Right atrium auricular region (tissue), 2 donors: ENCODE measurements at regions not wholly inside any gene's neighbourhood (a gene's known extent, or its start where the extent isn't known, plus 50 kb on each side); places are given as distances from the start of the nearest gene placed in this dataset.

Source experiments
- DNase-seq: peaks from one replicate; pipeline ENCODE4 v3.0.0-alpha.2; 2019; ENCODE audit warnings: low spot score
- H3K27ac ChIP-seq, 2 donors: fragments of 200-600 bp; sonication (generic); 1 replicate in 1 of 2; 2 replicates in 1 of 2; pipeline ENCODE4 v1.5.1; 2016 to 2019
- H3K27me3 ChIP-seq, 2 donors: fragments of 200-600 bp; sonication (generic); one replicate each; pipeline versions ENCODE4 v1.5.1 to v1.6.0; 2017 to 2019
- H3K36me3 ChIP-seq: fragments of 200-600 bp; sonication (generic); one replicate; pipeline ENCODE4 v1.5.1; 2016
- H3K4me1 ChIP-seq, 2 donors: fragments of 200-600 bp; sonication (generic); one replicate each; pipeline versions ENCODE4 v1.5.1 to v1.6.0; 2017 to 2019
- H3K4me3 ChIP-seq, 2 donors: fragments of 200-600 bp; sonication (generic); 1 replicate in 1 of 2; 2 replicates in 1 of 2; pipeline ENCODE4 v1.5.1; 2017 to 2019; ENCODE audit warnings: mild to moderate bottlenecking in 1 of 2, moderate library complexity in 1 of 2
- H3K9me3 ChIP-seq, 2 donors: fragments of 200-600 bp; sonication (generic); one replicate each; pipeline ENCODE4 v1.5.1; 2019
- CTCF ChIP-seq, 2 donors: fragments of 200-600 bp; sonication (generic); IDR thresholded peaks; one replicate each; pipeline ENCODE4 v1.5.1; 2019; ENCODE audit warnings: antibody characterized with exemption in 2 of 2

- Histone ChIP-seq H3K9me3 (no peaks in the 10 kb centered on the region), H3K27me3 (no peaks in the 10 kb centered on the region)
Measured at GRCh38 chr10:111974325-111974724, 209.2 kb downstream of the GPAM start.

GRCh38 chr10:111976557-111976956 is 207.0 kb downstream of the GPAM start:
- DNase-seq: no peak
- Histone ChIP-seq H3K27ac (no peak overlapping the region), H3K4me1 (no peaks in the 10 kb centered on the region), H3K9me3 (no peaks in the 10 kb centered on the region), H3K27me3 (no peaks in the 10 kb centered on the region), H3K4me3 (no peak overlapping the region), H3K36me3 (no peaks in the 10 kb centered on the region)
- TF ChIP-seq CTCF (IDR thresholded peaks at IDR 0.05): no peak

More at GRCh38 chr10:111974325-111974724, 209.2 kb downstream of the GPAM start:
- TF ChIP-seq CTCF (IDR thresholded peaks at IDR 0.05): no peak
- no peak for DNase-seq
- no peaks in the 10 kb centered on the region for H3K4me1 ChIP-seq
- H3K4me3 ChIP-seq: no peak overlapping the region
- no peaks in the 10 kb centered on the region for H3K36me3 ChIP-seq
- no peak overlapping the region for H3K27ac ChIP-seq

GRCh38 chr10:111984057-111984456 is 199.5 kb downstream of the GPAM start:
- H3K36me3 ChIP-seq: no peaks in the 10 kb centered on the region
- no peak overlapping the region for H3K4me3 ChIP-seq
- H3K27ac ChIP-seq: no peak overlapping the region
- H3K4me1 ChIP-seq: no peaks in the 10 kb centered on the region
- H3K27me3 ChIP-seq: no peaks in the 10 kb centered on the region
- DNase-seq: no peak
- TF ChIP-seq CTCF (IDR thresholded peaks at IDR 0.05): no peak
- H3K9me3 ChIP-seq: no peaks in the 10 kb centered on the region

- Histone ChIP-seq H3K27ac (peak overlapping the region; percentile 15 to 42), H3K9me3 (no peaks in the 10 kb centered on the region), H3K4me3 (no peak overlapping the region), H3K4me1 (no peaks in the 10 kb centered on the region), H3K27me3 (no peaks in the 10 kb centered on the region), H3K36me3 (no peaks in the 10 kb centered on the region)
- TF ChIP-seq CTCF (IDR thresholded peaks at IDR 0.05): no peak
- no peak for DNase-seq
Measured at GRCh38 chr10:111986079-111986478, 197.5 kb downstream of the GPAM start.

- H3K4me3 ChIP-seq: no peak overlapping the region
- no peak for DNase-seq
Measured at GRCh38 chr10:111988646-111989045, 194.9 kb downstream of the GPAM start.

More at GRCh38 chr10:111988646-111989045, 194.9 kb downstream of the GPAM start:
- Histone ChIP-seq H3K27me3 (no peaks in the 10 kb centered on the region), H3K9me3 (no peaks in the 10 kb centered on the region), H3K36me3 (no peaks in the 10 kb centered on the region), H3K27ac (no peak overlapping the region), H3K4me1 (no peaks in the 10 kb centered on the region)
- no peak for TF ChIP-seq CTCF (IDR thresholded peaks at IDR 0.05)
